GM12892 (cell line): ENCODE measurements at regions not wholly inside any gene's neighbourhood (a gene's known extent, or its start where the extent isn't known, plus 50 kb on each side); places are given as distances from the start of the nearest gene placed in this dataset.

Experiments
- DNase-seq: peaks from one replicate; pipeline ENCODE4 v3.0.0; 2011; ENCODE audit not compliant: insufficient read length
- FAIRE-seq: peaks from 2 replicates; lab custom pipeline; 2011; peaks lifted over from hg19 to GRCh38; lab: Jason Lieb, UNC
- POLR2A ChIP-seq: IDR thresholded peaks from 2 replicates; pipeline ENCODE4 v1.6.1; 2011; ENCODE audit warnings: low read depth, low read length, control low read depth
- POLR2AphosphoS5 ChIP-seq: IDR thresholded peaks from 2 replicates; pipeline ENCODE4 v1.6.1; 2011; ENCODE audit warnings: low read depth, low read length, control low read depth
- TAF1 ChIP-seq: IDR thresholded peaks from 2 replicates; pipeline ENCODE4 v1.6.1; 2011; ENCODE audit warnings: low read depth, mild to moderate bottlenecking, control low read depth, low read length, borderline replicate concordance

DNA sequence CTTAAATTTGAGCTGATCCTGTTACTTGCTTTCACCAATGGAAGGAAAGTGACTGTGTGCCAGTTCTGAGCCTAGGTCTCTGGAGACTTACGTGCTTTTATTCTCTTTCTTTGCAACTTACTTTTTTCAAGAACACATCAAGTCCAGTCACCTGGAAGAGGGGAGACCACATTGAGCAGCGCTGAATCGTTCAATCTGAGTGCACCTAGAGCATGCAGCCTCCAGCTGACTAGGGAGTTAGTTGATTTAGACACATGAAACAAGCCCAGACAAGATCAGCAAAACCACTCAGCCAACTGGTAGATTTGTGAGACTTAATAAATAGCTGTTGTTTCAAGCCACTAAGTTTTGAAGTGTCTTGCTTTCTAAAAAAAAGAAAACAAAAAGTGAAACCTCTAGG is 1014.8 kb upstream of the FBXO33 start:
- FAIRE-seq: no peak
- no peak for DNase-seq
- TF ChIP-seq POLR2A (no peak), TAF1 (no peak), POLR2AphosphoS5 (no peak)

DNA sequence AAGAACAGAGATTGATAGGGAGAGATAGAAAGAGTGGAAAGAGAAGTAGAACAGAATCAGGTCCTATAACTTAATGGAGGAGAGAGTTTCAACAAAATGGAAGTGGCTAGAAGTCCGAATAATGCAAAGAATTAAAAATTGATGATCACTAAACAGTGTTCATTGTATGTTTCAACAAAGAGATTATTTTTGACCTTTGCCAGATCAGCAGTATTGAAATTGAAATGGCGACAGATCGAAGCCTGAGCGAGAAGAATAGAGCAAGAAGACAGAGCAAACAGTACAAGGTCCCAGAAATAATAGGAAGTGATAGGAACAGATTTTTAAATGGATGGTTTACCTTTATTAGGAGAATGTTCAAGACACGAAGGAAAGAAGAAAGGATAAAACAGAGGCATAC is 1012.8 kb upstream of the FBXO33 start:
- FAIRE-seq: no peak
- no peak for TF ChIP-seq POLR2A
- no peak for TF ChIP-seq TAF1
- no peak for TF ChIP-seq POLR2AphosphoS5
- DNase-seq: no peak

DNA sequence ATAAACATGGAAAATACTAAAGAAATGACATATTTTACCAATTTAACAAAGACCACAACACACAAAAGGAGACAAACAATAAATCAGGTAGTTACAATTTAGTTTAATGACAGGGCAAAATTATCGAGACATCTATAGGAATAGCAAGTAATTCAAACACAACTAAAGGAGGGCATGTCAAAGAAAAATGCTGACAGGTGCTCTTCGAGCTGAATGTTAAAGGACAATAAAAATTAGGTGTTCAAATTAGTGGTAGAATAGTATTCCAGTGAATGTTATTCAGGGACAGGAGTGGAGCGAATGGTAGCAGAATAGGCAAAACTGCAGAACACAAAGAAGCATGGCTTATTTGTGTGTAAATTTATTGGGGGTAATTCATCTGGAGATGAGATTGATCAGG is 1004.3 kb upstream of the FBXO33 start:
- FAIRE-seq (no peak), DNase-seq (no peak)
- no peak for TF ChIP-seq POLR2AphosphoS5
- no peak for TF ChIP-seq POLR2A
- TF ChIP-seq TAF1: no peak

DNA sequence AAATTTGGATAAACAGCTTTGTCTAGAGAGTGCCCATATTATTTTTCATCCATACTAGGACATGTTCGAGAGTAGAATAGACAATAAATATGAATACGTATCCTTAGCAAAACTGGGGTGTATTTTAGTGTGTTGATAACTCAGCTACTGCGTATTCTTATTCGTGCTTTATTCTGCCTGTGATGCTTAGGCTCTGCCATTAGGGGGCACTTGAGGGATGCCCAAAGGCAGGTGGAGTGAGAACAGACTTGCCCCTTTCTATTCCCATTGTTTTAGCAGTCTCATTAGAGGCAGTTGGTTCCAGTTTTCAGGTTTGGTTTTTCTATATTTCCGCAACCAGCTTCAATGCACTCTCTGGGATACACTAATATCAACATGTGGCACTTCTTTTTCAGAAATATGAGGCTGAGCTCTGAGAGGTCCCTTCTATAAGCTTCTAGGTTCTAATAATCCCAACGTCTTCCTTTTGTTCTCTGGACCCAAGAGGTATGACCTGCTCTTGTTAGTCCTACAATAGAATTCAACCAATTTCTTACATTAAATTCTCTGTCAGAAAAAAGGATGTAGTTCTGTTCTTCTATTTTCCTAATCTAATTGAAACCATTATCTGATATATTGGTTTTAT is 985.7 kb upstream of the FBXO33 start:
- TF ChIP-seq POLR2AphosphoS5 (no peak), TAF1 (no peak), POLR2A (no peak)
- FAIRE-seq (no peak), DNase-seq (no peak)

DNA sequence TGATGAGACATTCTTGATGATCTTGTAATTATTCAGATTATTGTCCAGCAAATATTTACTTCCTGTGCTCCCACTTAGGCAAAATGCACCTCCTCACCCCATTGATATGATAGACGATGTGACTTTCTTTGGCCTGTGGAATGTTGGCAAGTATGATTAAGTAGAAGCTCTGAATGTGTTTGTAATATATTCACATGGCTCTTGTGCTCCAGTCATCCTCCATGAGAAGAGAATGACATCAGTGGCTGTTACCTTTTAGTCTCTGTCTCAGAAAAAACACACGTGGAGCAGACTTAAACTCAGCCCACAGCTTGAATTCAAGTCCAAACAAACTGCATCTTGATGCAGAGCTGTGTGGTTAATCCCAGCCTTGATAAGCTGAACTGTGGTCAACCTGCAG is 984.3 kb upstream of the FBXO33 start:
- TF ChIP-seq POLR2AphosphoS5 (no peak), POLR2A (no peak), TAF1 (no peak)
- FAIRE-seq (no peak), DNase-seq (no peak)

DNA sequence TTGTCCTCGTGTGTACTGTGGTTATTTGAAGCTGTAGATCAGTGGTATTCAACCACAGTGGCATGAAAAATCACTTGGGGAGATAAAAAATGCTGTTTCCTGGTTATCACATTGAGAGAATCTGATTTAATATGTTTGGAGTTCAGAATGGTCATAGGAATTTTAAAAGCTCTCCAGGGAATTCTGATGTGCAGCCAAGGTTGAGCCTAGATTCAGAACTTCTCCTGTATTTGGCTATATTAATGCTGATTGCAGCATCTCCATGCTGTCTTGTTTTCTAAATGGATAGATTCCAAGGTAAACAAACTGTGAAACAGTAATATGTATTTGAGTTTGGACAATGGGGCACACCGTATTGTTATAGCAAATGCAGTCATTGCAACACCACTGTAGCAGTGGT is 982.2 kb upstream of the FBXO33 start:
- DNase-seq (no peak), FAIRE-seq (no peak)

DNA sequence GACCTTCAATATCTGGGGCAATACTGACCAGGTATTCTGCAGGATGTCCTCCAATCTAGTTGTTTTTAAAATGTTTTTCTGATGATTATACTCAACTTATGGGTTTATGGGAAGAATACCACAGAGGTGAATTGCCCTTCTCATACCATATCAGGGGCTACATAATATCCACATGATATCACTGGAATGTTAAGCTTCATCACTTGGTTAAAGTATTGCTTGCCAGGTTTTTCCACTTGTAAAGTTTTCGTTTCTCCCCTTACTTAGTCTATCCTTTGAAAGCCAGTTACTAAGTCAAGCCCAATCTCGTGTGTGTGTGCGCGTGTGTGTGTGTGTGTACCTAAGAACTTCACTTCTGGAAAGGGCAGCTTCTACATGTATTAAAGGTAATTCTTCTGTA is 980.9 kb upstream of the FBXO33 start:
- no peak for TF ChIP-seq TAF1
- TF ChIP-seq POLR2A: no peak
- TF ChIP-seq POLR2AphosphoS5: no peak
- DNase-seq (no peak), FAIRE-seq (no peak)

More for the DNA sequence above, 982.2 kb upstream of the FBXO33 start:
- TF ChIP-seq POLR2A (no peak), POLR2AphosphoS5 (no peak), TAF1 (no peak)

DNA sequence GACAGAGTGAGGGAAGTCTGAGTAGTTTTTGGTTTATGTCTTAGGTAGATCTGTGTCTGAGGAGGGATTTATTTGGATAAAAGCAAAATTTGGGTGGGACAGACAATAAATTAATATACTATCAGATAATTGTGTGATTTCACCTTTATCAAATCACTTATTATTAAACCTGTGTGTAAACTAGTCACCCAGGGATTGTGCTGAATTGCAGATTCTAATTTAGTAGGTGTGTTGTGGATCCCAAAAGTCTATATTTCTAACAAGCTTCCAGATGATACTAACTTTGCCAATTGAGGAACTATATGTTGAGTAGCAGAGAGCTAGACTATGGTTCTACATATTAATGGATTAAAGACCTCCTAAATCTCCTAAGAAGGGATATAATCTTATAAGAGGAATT is 978.5 kb upstream of the FBXO33 start:
- FAIRE-seq: no peak
- DNase-seq: no peak
- no peak for TF ChIP-seq POLR2AphosphoS5
- no peak for TF ChIP-seq POLR2A
- TF ChIP-seq TAF1: no peak

DNA sequence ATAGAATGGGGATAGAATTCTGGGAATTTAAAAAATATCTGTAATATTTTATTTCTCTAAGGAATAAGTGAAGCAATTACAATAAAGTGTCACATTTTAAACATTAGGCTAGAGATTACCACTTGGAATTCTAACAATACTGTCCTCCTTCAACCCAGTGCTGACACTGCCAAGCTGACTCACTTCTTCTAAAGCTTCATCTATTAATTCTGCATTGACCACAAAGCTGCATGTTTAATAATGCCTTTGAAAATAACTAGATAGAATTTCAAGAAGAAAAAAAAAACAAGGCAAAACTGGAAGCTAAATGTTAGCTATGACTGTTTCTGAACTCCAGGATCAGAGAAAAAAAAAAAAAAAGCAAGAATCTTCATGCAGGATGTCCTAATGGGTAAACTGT is 970.7 kb upstream of the FBXO33 start:
- DNase-seq (no peak), FAIRE-seq (no peak)
- TF ChIP-seq POLR2A (no peak), TAF1 (no peak), POLR2AphosphoS5 (no peak)

DNA sequence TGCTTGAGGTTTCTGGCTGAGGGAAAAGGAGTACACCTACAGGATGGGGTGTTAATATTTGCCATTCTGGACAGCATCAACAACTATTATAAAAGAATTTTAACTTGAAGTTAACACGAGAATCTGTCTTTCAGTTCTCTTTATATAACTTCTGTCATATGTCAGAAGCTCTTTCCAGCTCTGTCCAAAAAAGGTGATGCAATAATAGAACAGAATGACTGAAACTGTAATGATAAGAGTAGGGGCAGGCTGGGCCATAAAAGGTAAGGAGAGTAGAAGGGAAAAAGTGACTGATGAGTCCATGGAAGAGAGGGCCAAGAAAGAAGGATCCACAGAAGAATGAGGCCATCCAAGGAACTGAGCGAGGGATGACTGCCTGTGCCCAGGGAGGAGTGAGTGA is 966.7 kb upstream of the FBXO33 start:
- TF ChIP-seq POLR2A (no peak), TAF1 (no peak), POLR2AphosphoS5 (no peak)
- no peak for DNase-seq
- no peak for FAIRE-seq

DNA sequence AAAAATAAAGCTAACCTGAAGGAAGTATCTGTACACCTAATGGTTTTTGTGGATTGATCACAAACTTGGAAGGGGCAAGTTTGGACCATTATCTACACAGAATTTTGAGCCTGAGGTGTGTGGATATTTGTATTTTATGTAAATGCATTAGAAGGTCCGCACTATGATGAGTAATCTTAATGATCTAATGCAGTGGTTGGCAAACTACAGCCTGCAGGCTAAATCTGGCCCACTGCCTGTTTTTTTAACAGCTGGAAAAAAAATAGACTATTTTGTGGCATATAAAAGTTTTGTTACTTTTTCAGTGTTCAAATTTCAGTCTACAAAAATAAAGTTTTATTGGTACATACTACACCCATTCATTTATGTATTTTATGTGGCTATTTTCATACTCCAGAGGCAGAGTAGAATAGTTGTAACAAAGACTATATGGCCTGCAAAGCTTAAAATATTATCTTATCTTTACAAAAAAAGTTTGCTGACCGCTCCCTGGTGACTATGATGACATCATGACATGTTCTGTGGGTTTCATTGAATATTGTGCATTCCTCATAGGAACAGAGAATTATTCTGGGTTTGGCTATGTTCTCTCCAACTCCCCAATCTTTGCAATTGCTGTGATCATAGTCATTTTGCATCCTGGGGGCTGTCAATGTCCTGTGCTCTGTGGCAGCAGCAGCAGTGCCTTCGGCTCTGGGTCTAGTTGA is 962.6 kb upstream of the FBXO33 start:
- DNase-seq (no peak), FAIRE-seq (no peak)
- TF ChIP-seq TAF1 (no peak), POLR2AphosphoS5 (no peak), POLR2A (no peak)

DNA sequence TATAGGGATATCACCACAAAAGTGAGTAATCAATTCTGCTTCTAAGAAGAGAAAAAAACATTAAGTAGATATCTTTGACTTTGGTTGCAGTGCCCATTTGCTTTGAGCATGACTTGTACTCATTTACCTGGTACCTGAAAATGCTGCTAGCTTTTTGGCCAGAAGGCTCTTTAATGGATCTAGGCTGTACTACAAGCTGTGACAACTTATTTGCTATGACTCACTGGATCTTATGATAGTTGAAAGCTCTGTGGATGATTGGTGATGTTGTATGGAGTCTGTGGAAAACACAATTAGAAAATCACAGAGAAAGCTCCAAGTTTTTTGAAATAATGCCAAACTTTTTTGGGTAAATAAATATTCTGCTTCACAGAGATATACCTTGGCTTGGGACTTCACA is 960.9 kb upstream of the FBXO33 start:
- TF ChIP-seq POLR2AphosphoS5: no peak
- TF ChIP-seq POLR2A: no peak
- no peak for TF ChIP-seq TAF1
- DNase-seq: no peak
- no peak for FAIRE-seq
